Stimulated activated naive B cell treated with anti-CD40 and anti-IgM and Interleukin-4, amounts not matched to agents 10 μg/mL and 1 μg/mL and 100 μg/mL, for 72 hours (primary cell): ENCODE measurements at regions not wholly inside any gene's neighbourhood (a gene's known extent, or its start where the extent isn't known, plus 50 kb on each side); places are given as distances from the start of the nearest gene placed in this dataset.
"Not testable (repeated sequence)": the region's sequence is repeated elsewhere in the genome, so short reads cannot be mapped to it uniquely, and the experiment has no call there.

Experiments used
- ATAC-seq, 2 donors: fragments of 150-1000 bp; cut with Tn5 transposase; replicated peaks; 2 replicates each; pipeline ENCODE4 v1.10.0; 2021; ENCODE audit warnings: moderate library complexity in 1 of 2
- DNase-seq: peaks from one replicate; pipeline ENCODE4 v3.0.0; 2021
- H3K27ac Mint-ChIP-seq: one replicate; pipeline ENCODE4 v1.8.0; 2022; ENCODE audit warnings: mild to moderate bottlenecking, mixed read lengths
- H3K27me3 Mint-ChIP-seq, 2 donors: one replicate each; pipeline ENCODE4 v1.8.0; 2022; ENCODE audit warnings: mixed read lengths in 2 of 2
- H3K36me3 Mint-ChIP-seq, 2 donors: one replicate each; pipeline ENCODE4 v1.8.0; 2022; ENCODE audit warnings: mixed read lengths in 2 of 2, mild to moderate bottlenecking in 1 of 2
- H3K4me1 Mint-ChIP-seq, 2 donors: one replicate each; pipeline ENCODE4 v1.8.0; 2022; ENCODE audit warnings: mixed read lengths in 2 of 2, mild to moderate bottlenecking in 1 of 2
- H3K4me3 Mint-ChIP-seq, 2 donors: one replicate each; pipeline ENCODE4 v1.8.0; 2022; ENCODE audit warnings: mild to moderate bottlenecking in 2 of 2, mixed read lengths in 2 of 2, moderate library complexity in 1 of 2
- H3K9me3 Mint-ChIP-seq, 2 donors: one replicate each; pipeline ENCODE4 v1.8.0; 2022; ENCODE audit warnings: mixed read lengths in 2 of 2, mild to moderate bottlenecking in 1 of 2

GRCh38 chr3:82567029-82567600 is 805.7 kb upstream of the GBE1 start:
- H3K27me3 Mint-ChIP-seq, result no peaks in the 10 kb centered on the region
- peaks cover 0 to 5% of the 10 kb centered on the region in 2 donors for H3K9me3 Mint-ChIP-seq

GRCh38 chr3:82562896-82563295 is 801.5 kb upstream of the GBE1 start:
- no peak for ATAC-seq
- peaks cover 0 to 5% of the 10 kb centered on the region in 2 donors for H3K9me3 Mint-ChIP-seq

More at GRCh38 chr3:82567029-82567600, 805.7 kb upstream of the GBE1 start:
- Mint-ChIP-seq H3K4me1 (no peaks in the 10 kb centered on the region), H3K27ac (no peak overlapping the region), H3K36me3 (no peaks in the 10 kb centered on the region), H3K4me3 (no peak overlapping the region)
- no peak for ATAC-seq
- DNase-seq, result no peak

GRCh38 chr3:82561784-82562183 is 800.3 kb upstream of the GBE1 start:
- Mint-ChIP-seq H3K36me3 (no peaks in the 10 kb centered on the region), H3K27me3 (no peaks in the 10 kb centered on the region), H3K4me3 (no peak overlapping the region), H3K4me1 (no peaks in the 10 kb centered on the region), H3K27ac (no peak overlapping the region), H3K9me3 (peaks cover 0 to 4% of the 10 kb centered on the region in 2 donors)
- ATAC-seq (no peak), DNase-seq (no peak)

More at GRCh38 chr3:82562896-82563295, 801.5 kb upstream of the GBE1 start:
- Mint-ChIP-seq H3K4me3 (no peak overlapping the region), H3K27ac (no peak overlapping the region), H3K4me1 (no peaks in the 10 kb centered on the region), H3K36me3 (no peaks in the 10 kb centered on the region), H3K27me3 (no peaks in the 10 kb centered on the region)
- DNase-seq, result no peak

GRCh38 chr3:82558081-82558480 is 796.6 kb upstream of the GBE1 start:
- DNase-seq (no peak), ATAC-seq (no peak)
- Mint-ChIP-seq H3K4me3 (no peak overlapping the region), H3K27me3 (no peaks in the 10 kb centered on the region), H3K4me1 (no peaks in the 10 kb centered on the region), H3K9me3 (no peaks in the 10 kb centered on the region), H3K36me3 (no peaks in the 10 kb centered on the region), H3K27ac (no peak overlapping the region)

- DNase-seq (no peak), ATAC-seq (no peak)
- Mint-ChIP-seq H3K9me3 (peaks cover 0 to 2% of the 10 kb centered on the region in 2 donors), H3K36me3 (no peaks in the 10 kb centered on the region), H3K4me3 (no peak overlapping the region), H3K27ac (no peak overlapping the region), H3K4me1 (no peaks in the 10 kb centered on the region), H3K27me3 (no peaks in the 10 kb centered on the region)
Measured at GRCh38 chr3:82556113-82556512, 794.7 kb upstream of the GBE1 start.

GRCh38 chr3:82542556-82542955 is 781.1 kb upstream of the GBE1 start:
- not testable (repeated sequence) for H3K4me1 Mint-ChIP-seq, ATAC-seq, H3K27ac Mint-ChIP-seq, H3K9me3 Mint-ChIP-seq, H3K4me3 Mint-ChIP-seq, DNase-seq, H3K27me3 Mint-ChIP-seq, H3K36me3 Mint-ChIP-seq

- H3K4me1 Mint-ChIP-seq, result no peaks in the 10 kb centered on the region
- no peak overlapping the region for H3K4me3 Mint-ChIP-seq
- no peak overlapping the region for H3K27ac Mint-ChIP-seq
- no peaks in the 10 kb centered on the region for H3K36me3 Mint-ChIP-seq
- no peak for ATAC-seq
- H3K9me3 Mint-ChIP-seq, result peaks cover 0 to under 1% of the 10 kb centered on the region in 2 donors
- no peak for DNase-seq
- H3K27me3 Mint-ChIP-seq, result no peaks in the 10 kb centered on the region
Measured at GRCh38 chr3:82521657-82522056, 760.2 kb upstream of the GBE1 start.

- ATAC-seq, result no peak
- no peaks in the 10 kb centered on the region for H3K36me3 Mint-ChIP-seq
- no peaks in the 10 kb centered on the region for H3K27me3 Mint-ChIP-seq
- H3K4me1 Mint-ChIP-seq, result no peaks in the 10 kb centered on the region
- no peaks in the 10 kb centered on the region for H3K9me3 Mint-ChIP-seq
- no peak overlapping the region for H3K4me3 Mint-ChIP-seq
- no peak overlapping the region for H3K27ac Mint-ChIP-seq
- no peak for DNase-seq
Measured at GRCh38 chr3:82520846-82521245, 759.4 kb upstream of the GBE1 start.

- ATAC-seq, result no peak
- no peak for DNase-seq
- no peak overlapping the region for H3K4me3 Mint-ChIP-seq
- no peak overlapping the region for H3K27ac Mint-ChIP-seq
- no peaks in the 10 kb centered on the region for H3K36me3 Mint-ChIP-seq
- H3K4me1 Mint-ChIP-seq, result no peaks in the 10 kb centered on the region
- H3K27me3 Mint-ChIP-seq, result no peaks in the 10 kb centered on the region
- peaks cover 0 to 7% of the 10 kb centered on the region in 2 donors for H3K9me3 Mint-ChIP-seq
Measured at GRCh38 chr3:82509951-82510603, 748.6 kb upstream of the GBE1 start.

GRCh38 chr3:82509106-82509842 is 747.8 kb upstream of the GBE1 start:
- Mint-ChIP-seq H3K36me3 (no peaks in the 10 kb centered on the region), H3K4me1 (no peaks in the 10 kb centered on the region), H3K27me3 (no peaks in the 10 kb centered on the region), H3K27ac (no peak overlapping the region), H3K4me3 (no peak overlapping the region), H3K9me3 (peaks cover 0 to 7% of the 10 kb centered on the region in 2 donors)
- DNase-seq (no peak), ATAC-seq (peak in 1 of 2 donors; percentile 27)

GRCh38 chr3:82506204-82506603 is 744.8 kb upstream of the GBE1 start:
- no peak for ATAC-seq
- no peak for DNase-seq
- Mint-ChIP-seq H3K27ac (no peak overlapping the region), H3K4me1 (no peaks in the 10 kb centered on the region), H3K9me3 (peaks cover 0 to 5% of the 10 kb centered on the region in 2 donors), H3K27me3 (no peaks in the 10 kb centered on the region), H3K36me3 (no peaks in the 10 kb centered on the region), H3K4me3 (no peak overlapping the region)

GRCh38 chr3:82505079-82505756 is 743.8 kb upstream of the GBE1 start:
- peaks cover 0 to 5% of the 10 kb centered on the region in 2 donors for H3K9me3 Mint-ChIP-seq
- no peaks in the 10 kb centered on the region for H3K27me3 Mint-ChIP-seq
- ATAC-seq (no peak), DNase-seq (no peak)
- no peak overlapping the region for H3K27ac Mint-ChIP-seq
- no peaks in the 10 kb centered on the region for H3K36me3 Mint-ChIP-seq
- no peaks in the 10 kb centered on the region for H3K4me1 Mint-ChIP-seq
- no peak overlapping the region for H3K4me3 Mint-ChIP-seq

GRCh38 chr3:82498186-82498585 is 736.7 kb upstream of the GBE1 start:
- Mint-ChIP-seq H3K4me1 (no peaks in the 10 kb centered on the region), H3K27ac (no peak overlapping the region), H3K36me3 (no peaks in the 10 kb centered on the region), H3K9me3 (peaks cover 0 to 1% of the 10 kb centered on the region in 2 donors), H3K4me3 (no peak overlapping the region), H3K27me3 (no peaks in the 10 kb centered on the region)
- DNase-seq (no peak), ATAC-seq (no peak)

- H3K36me3 Mint-ChIP-seq, result no peaks in the 10 kb centered on the region
- H3K4me1 Mint-ChIP-seq, result no peaks in the 10 kb centered on the region
- H3K27ac Mint-ChIP-seq, result no peak overlapping the region
- DNase-seq (no peak), ATAC-seq (no peak)
- H3K9me3 Mint-ChIP-seq, result peaks cover 0 to 1% of the 10 kb centered on the region in 2 donors
- H3K27me3 Mint-ChIP-seq, result no peaks in the 10 kb centered on the region
- no peak overlapping the region for H3K4me3 Mint-ChIP-seq
Measured at GRCh38 chr3:82496890-82497560, 735.6 kb upstream of the GBE1 start.
